Psoas muscle (tissue), 7 donors: ENCODE measurements at regions not wholly inside any gene's neighbourhood (a gene's known extent, or its start where the extent isn't known, plus 50 kb on each side); places are given as distances from the start of the nearest gene placed in this dataset.
"Not testable (repeated sequence)": the region's sequence is repeated elsewhere in the genome, so short reads cannot be mapped to it uniquely, and the experiment has no call there.

Experiments used
- ATAC-seq, 4 donors: fragments of 200-7000 bp; cut with Tn5 transposase; one replicate each; pipeline ENCODE4 v1.9.1; 2020; ENCODE audit warnings: moderate library complexity in 3 of 4, mild to moderate bottlenecking in 2 of 4
- DNase-seq, 2 donors: peaks; one replicate each; pipeline ENCODE4 v3.0.0-alpha.2; 2020
- H3K27ac ChIP-seq: fragments of 200-600 bp; one replicate; pipeline ENCODE4 v1.8.0; 2022
- H3K27me3 ChIP-seq, 3 donors: fragments of 200-600 bp in 1 of 3; one replicate each; pipeline versions ENCODE4 v1.6.1 to v1.8.0; 2013 to 2022; ENCODE audit warnings: low read length in 2 of 3, mild to moderate bottlenecking in 2 of 3, moderate library complexity in 1 of 3; ENCODE audit not compliant: insufficient read depth in 3 of 3
- H3K36me3 ChIP-seq, 2 donors: fragments of 200-600 bp in 1 of 2; one replicate each; pipeline versions ENCODE4 v1.6.1 to v1.8.0; 2013 to 2022; ENCODE audit warnings: low read depth in 1 of 2, mild to moderate bottlenecking in 1 of 2, moderate library complexity in 1 of 2; ENCODE audit not compliant: insufficient read depth in 1 of 2
- H3K4me1 ChIP-seq: fragments of 200-600 bp; one replicate; pipeline ENCODE4 v1.8.0; 2022
- H3K4me3 ChIP-seq: fragments of 200-600 bp; one replicate; pipeline ENCODE4 v1.8.0; 2022; ENCODE audit warnings: mild to moderate bottlenecking
- H3K9me3 ChIP-seq: fragments of 200-600 bp; one replicate; pipeline ENCODE4 v1.8.0; 2022
- WGBS, 3 donors: extraction: QIAGEN DNeasy Blood & Tissue Kit; methylation state at CpG; one replicate each; pipeline versions ENCODE4 v1.1.6 to v1.1.7; 2013; 5-methylcytosine and 5-hydroxymethylcytosine counted together
- intact Hi-C, 2 donors: fragments of 100-400 bp; cut with DNase I; formaldehyde crosslinking; loops; one replicate each; pipeline versions ENCODE4 v1.11.0 to v1.14.2; 2022
- TF ChIP-seq, protein P1 (sequence below): fragments of 200-600 bp; IDR thresholded peaks from one replicate; pipeline ENCODE4 v1.8.0; 2022; ENCODE audit warnings: antibody characterized with exemption
- donor health status: healthy with polysubstance abuse.
- donor health status: DM: no; HTN: no; CAD: no; lungs with moderate emphysema.
- donor health status: Bipolar disorder and iron deficiency.
- donor health status: healthy.
- donor health status: DM: yes; HTN: yes; CAD: no.
- donor health status: DM: no; HTN: no; CAD: no.
- donor health status: DM: yes; HTN: yes; CAD: no.

DNA sequence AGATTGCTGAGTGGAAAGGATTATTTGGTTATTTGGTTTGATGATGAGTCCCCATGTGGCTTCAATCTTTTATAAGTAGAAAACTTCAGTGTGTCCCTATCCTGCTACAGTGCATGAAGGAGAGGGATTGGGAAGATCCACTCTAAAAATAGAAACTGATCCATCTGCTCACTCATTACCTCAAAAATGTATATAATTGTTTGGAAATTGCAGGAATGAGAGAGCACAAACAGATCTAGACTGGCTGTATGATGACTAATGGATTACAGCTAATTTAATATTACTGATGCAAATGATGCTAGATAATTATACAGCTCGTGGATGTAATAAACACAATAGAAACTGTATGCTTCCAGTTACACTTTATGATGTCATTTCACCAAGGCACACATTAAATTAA is 625.3 kb upstream of the PRR20A start:
- TF ChIP-seq, protein P1, sequence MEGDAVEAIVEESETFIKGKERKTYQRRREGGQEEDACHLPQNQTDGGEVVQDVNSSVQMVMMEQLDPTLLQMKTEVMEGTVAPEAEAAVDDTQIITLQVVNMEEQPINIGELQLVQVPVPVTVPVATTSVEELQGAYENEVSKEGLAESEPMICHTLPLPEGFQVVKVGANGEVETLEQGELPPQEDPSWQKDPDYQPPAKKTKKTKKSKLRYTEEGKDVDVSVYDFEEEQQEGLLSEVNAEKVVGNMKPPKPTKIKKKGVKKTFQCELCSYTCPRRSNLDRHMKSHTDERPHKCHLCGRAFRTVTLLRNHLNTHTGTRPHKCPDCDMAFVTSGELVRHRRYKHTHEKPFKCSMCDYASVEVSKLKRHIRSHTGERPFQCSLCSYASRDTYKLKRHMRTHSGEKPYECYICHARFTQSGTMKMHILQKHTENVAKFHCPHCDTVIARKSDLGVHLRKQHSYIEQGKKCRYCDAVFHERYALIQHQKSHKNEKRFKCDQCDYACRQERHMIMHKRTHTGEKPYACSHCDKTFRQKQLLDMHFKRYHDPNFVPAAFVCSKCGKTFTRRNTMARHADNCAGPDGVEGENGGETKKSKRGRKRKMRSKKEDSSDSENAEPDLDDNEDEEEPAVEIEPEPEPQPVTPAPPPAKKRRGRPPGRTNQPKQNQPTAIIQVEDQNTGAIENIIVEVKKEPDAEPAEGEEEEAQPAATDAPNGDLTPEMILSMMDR: no peak
- DNase-seq (no peak), ATAC-seq (no peak)
- Histone ChIP-seq H3K9me3 (no peaks in the 10 kb centered on the region), H3K36me3 (no peaks in the 10 kb centered on the region), H3K27ac (no peak overlapping the region), H3K27me3 (no peaks in the 10 kb centered on the region), H3K4me3 (no peak overlapping the region), H3K4me1 (no peaks in the 10 kb centered on the region)
- intact Hi-C loops: no loop called here
- WGBS, 3 donors: 39 to 48% (median 41%) methylated on average over 1 of the region's 1 CpG

DNA sequence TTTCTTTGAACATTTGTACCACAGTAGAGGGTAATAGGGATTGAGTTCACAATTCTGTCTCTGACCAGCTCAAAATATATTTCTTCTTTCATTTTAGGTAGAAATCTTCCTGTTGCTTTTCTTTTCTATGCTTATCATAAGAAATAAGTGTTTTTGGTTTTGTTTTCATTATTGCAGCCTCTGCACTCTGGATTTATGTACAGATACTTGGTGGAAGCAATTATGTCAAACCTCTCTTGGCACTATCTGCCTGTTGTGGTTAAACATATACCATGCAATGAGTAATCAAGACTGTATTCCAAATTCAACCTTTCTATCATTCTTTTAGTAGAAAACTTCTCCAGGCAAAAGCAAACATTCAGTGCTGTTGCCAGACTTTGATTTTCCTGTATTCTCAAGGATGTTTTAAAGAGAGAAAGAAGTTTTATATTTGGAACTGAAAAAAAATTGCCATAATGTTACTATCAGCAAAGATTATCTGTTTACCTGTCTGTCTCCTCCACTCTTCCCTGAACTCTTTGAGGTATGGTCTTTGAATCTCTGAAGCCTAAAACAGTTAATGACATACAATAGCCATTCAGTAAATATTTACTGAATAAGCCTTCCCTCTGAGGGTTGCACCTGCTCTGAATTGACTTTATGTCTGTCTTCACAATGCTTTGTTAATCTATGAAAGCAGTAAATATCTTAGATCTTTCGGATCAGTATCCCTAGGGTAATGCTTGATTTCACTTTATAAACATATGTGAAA is 612.5 kb upstream of the PRR20A start:
- no peaks in the 10 kb centered on the region for H3K4me1 ChIP-seq

DNA sequence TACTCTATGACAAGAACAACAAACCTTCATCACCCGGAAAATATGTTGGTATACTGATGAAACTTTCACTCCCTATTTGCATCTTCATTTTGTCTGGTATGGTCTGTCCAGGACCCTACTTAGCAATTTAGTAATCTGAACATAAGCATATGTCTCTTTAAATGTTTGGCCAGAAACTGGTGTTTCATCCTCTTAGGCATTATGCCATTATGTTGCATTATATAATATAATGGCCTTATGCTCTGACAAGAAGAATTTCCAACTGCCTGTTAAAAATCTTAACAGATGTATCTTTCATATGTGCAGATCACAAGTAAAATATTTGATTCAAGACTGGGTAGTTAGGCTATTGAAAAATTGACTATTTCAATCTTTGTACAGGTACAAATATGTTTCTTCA is 610.6 kb upstream of the PRR20A start:
- no peaks in the 10 kb centered on the region for H3K9me3 ChIP-seq
- no peaks in the 10 kb centered on the region for H3K36me3 ChIP-seq
- H3K4me1 ChIP-seq: no peaks in the 10 kb centered on the region
- no peak overlapping the region for H3K27ac ChIP-seq
- TF ChIP-seq, protein P1: no peak
- DNase-seq (no peak), ATAC-seq (no peak)
- intact Hi-C loops: no loop called here
- no peak overlapping the region for H3K4me3 ChIP-seq
- WGBS, 3 donors: 80 to 91% (median 91%) methylated on average over 1 of the region's 1 CpG
- H3K27me3 ChIP-seq: no peaks in the 10 kb centered on the region

More for the DNA sequence above, 612.5 kb upstream of the PRR20A start:
- Histone ChIP-seq H3K27ac (no peak overlapping the region), H3K4me3 (no peak overlapping the region), H3K36me3 (no peaks in the 10 kb centered on the region), H3K9me3 (no peaks in the 10 kb centered on the region), H3K27me3 (no peaks in the 10 kb centered on the region)
- TF ChIP-seq, protein P1: no peak
- WGBS, 3 donors: 21 to 33% (median 24%) methylated on average over 1 of the region's 1 CpG
- DNase-seq (no peak), ATAC-seq (no peak)
- intact Hi-C loops: no loop called here

DNA sequence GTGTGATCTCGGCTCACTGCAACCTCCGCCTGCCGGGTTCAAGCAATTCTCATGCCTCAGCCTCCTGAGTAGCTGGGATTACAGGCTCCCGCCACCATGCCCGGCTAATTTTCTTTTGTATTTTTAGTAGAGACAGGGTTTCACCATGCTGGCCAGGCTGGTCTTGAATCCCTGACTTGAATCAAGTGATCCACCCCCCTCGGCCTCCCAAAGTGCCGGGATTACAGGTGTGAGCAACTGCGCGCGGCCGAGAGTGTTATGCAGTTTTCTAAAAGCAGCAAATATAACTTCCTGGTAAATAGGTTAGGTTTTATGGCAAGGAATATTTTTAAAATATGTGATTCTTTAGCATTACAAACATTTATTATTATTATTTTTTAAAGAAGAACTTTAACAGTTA is 592.8 kb upstream of the PRR20A start:
- H3K9me3 ChIP-seq, H3K27me3 ChIP-seq, H3K36me3 ChIP-seq, H3K27ac ChIP-seq, H3K4me1 ChIP-seq, intact Hi-C loops, DNase-seq, ATAC-seq, H3K4me3 ChIP-seq: not testable (repeated sequence)
- WGBS, 3 donors: 95 to 97% (median 96%) methylated on average over 11 of the region's 11 CpGs

DNA sequence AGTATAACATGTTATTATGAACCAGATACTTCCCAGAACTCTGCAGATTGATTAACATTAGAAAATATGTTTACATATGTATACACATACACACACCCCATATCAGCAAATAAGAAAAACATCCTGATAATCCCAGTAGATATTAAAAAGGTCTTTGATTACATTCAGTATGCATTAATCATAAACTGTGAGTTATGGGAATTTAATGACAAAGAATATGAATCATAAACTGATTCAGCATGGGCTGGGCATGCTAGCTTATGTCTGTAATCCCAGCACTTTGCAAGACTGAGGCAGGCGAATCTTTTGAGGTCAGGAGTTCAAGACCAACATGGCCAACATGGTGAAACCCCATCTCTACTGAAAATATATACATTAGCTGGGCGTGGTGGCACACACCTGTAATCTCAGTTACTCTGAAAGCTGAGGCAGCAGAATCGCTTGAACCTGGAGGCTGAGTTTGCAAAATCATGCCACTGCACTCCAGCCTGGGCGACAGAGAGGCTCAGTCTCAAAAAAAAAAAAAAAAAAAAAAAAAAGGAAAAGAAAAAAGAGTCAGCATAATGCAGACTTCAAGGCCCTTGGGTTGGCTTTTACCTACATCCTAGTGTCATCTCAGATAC is 581.9 kb upstream of the PRR20A start:
- intact Hi-C loops: no loop called here
- Histone ChIP-seq H3K4me1 (no peaks in the 10 kb centered on the region), H3K27me3 (no peaks in the 10 kb centered on the region), H3K9me3 (no peaks in the 10 kb centered on the region), H3K4me3 (no peak overlapping the region), H3K36me3 (no peaks in the 10 kb centered on the region), H3K27ac (no peak overlapping the region)
- TF ChIP-seq, protein P1: no peak
- 76 to 83% (median 80%) methylated on average over 4 of the region's 4 CpGs for WGBS, 3 donors
- DNase-seq (no peak), ATAC-seq (no peak)
